HEK293 (cell line): ENCODE measurements at regions not wholly inside any gene's neighbourhood (a gene's known extent, or its start where the extent isn't known, plus 50 kb on each side); places are given as distances from the start of the nearest gene placed in this dataset.

ENCODE experiments used
- CTCF ChIA-PET: fragments of 350-600 bp; formaldehyde crosslinking; extraction: SDS; loops from one replicate; lab custom pipeline; 2021; ENCODE audit warnings: antibody characterized with exemption; lab: Yijun Ruan, JAX
- POLR2A ChIA-PET: fragments of 300-600 bp; formaldehyde crosslinking; extraction: SDS; loops from one replicate; lab custom pipeline; 2020; ENCODE audit warnings: antibody characterized with exemption, inconsistent platforms; lab: Yijun Ruan, JAX
- H3K27ac ChIP-seq: fragments of 200-500 bp; sonication (Bioruptor generic); 2 replicates; pipeline ENCODE4 v1.5.1; 2014; ENCODE audit warnings: low read depth, low read length, control low read depth, inconsistent platforms; ENCODE audit errors: extremely low read depth
- H3K36me3 ChIP-seq, 2 experiments: fragments of 200-500 bp in 1 of 2; sonication (Bioruptor generic) in 1 of 2; 1 replicate in 1 of 2; 2 replicates in 1 of 2; pipeline ENCODE4 v1.5.1; 2014 to 2017; ENCODE audit warnings: inconsistent platforms in 2 of 2, low read length in 2 of 2; ENCODE audit not compliant: control insufficient read depth in 2 of 2, insufficient read depth in 1 of 2
- H3K4me1 ChIP-seq: fragments of 200-500 bp; sonication (Bioruptor generic); 2 replicates; pipeline ENCODE4 v1.5.1; 2014; ENCODE audit warnings: mild to moderate bottlenecking, low read length, inconsistent platforms; ENCODE audit not compliant: control insufficient read depth, insufficient read depth
- H3K4me3 ChIP-seq: 2 replicates; pipeline ENCODE4 v1.5.1; 2011; ENCODE audit warnings: low read depth, mild to moderate bottlenecking, control low read depth, low read length, moderate library complexity
- H3K9me3 ChIP-seq: fragments of 200-500 bp; sonication (Bioruptor generic); 2 replicates; pipeline ENCODE4 v1.5.1; 2014; ENCODE audit warnings: low read depth, low read length, inconsistent platforms; ENCODE audit not compliant: control insufficient read depth, insufficient read depth
- EGR2 ChIP-seq: fragments of 450-650 bp; formaldehyde crosslinking; IDR thresholded peaks from 2 replicates; pipeline ENCODE4 v1.5.1; 2016; ENCODE audit warnings: low read depth, missing biosample characterization, missing genetic modification characterization
- REST ChIP-seq: fragments of 450-650 bp; formaldehyde crosslinking; IDR thresholded peaks from 2 replicates; pipeline ENCODE4 v1.5.1; 2016; ENCODE audit warnings: missing biosample characterization, missing genetic modification characterization
- ZBTB49 ChIP-seq: fragments of 450-650 bp; formaldehyde crosslinking; IDR thresholded peaks from 2 replicates; pipeline ENCODE4 v1.5.1; 2016; ENCODE audit warnings: missing biosample characterization, missing genetic modification characterization, low read depth
- ZEB2 ChIP-seq: fragments of 450-650 bp; formaldehyde crosslinking; IDR thresholded peaks from 2 replicates; pipeline ENCODE4 v1.5.1; 2016; ENCODE audit warnings: missing biosample characterization, missing genetic modification characterization
- ZNF132 ChIP-seq: fragments of 450-650 bp; formaldehyde crosslinking; IDR thresholded peaks from 2 replicates; pipeline ENCODE4 v1.5.1; 2017; ENCODE audit warnings: missing biosample characterization, missing genetic modification characterization, borderline replicate concordance
- ZNF133 ChIP-seq: fragments of 450-650 bp; formaldehyde crosslinking; IDR thresholded peaks from 2 replicates; pipeline ENCODE4 v1.5.1; 2016; ENCODE audit warnings: missing biosample characterization, missing genetic modification characterization
- ZNF155 ChIP-seq: fragments of 450-650 bp; formaldehyde crosslinking; IDR thresholded peaks from 2 replicates; pipeline ENCODE4 v1.5.1; 2016; ENCODE audit warnings: missing biosample characterization, missing genetic modification characterization
- ZNF292 ChIP-seq: fragments of 450-650 bp; formaldehyde crosslinking; IDR thresholded peaks from 2 replicates; pipeline ENCODE4 v1.5.1; 2016; ENCODE audit warnings: low read depth, missing biosample characterization, missing genetic modification characterization, borderline replicate concordance
- ZNF341 ChIP-seq: fragments of 450-650 bp; formaldehyde crosslinking; IDR thresholded peaks from 2 replicates; pipeline ENCODE4; 2016; ENCODE audit warnings: low read depth, missing biosample characterization, missing genetic modification characterization
- ZNF394 ChIP-seq: fragments of 450-650 bp; formaldehyde crosslinking; IDR thresholded peaks from 2 replicates; pipeline ENCODE4 v1.5.1; 2016; ENCODE audit warnings: missing biosample characterization, missing genetic modification characterization, mild to moderate bottlenecking, moderate library complexity, borderline replicate concordance
- ZNF398 ChIP-seq: fragments of 450-650 bp; formaldehyde crosslinking; IDR thresholded peaks from 2 replicates; pipeline ENCODE4 v1.5.1; 2017; ENCODE audit warnings: missing biosample characterization, missing genetic modification characterization
- ZNF426 ChIP-seq: fragments of 450-650 bp; formaldehyde crosslinking; IDR thresholded peaks from 2 replicates; pipeline ENCODE4 v1.5.1; 2017; ENCODE audit warnings: missing biosample characterization, missing genetic modification characterization, mild to moderate bottlenecking, inconsistent platforms, moderate library complexity
- ZNF473 ChIP-seq: fragments of 450-650 bp; formaldehyde crosslinking; IDR thresholded peaks from 2 replicates; pipeline ENCODE4 v1.5.1; 2017; ENCODE audit warnings: missing biosample characterization, missing genetic modification characterization
- ZNF558 ChIP-seq: fragments of 450-650 bp; formaldehyde crosslinking; IDR thresholded peaks from 2 replicates; pipeline ENCODE4 v1.5.1; 2016; ENCODE audit warnings: missing biosample characterization, missing genetic modification characterization
- ZNF596 ChIP-seq: fragments of 450-650 bp; IDR thresholded peaks from 2 replicates; pipeline ENCODE4 v1.5.0; 2018; ENCODE audit warnings: missing biosample characterization, mild to moderate bottlenecking, missing genetic modification characterization, moderate library complexity
- ZNF621 ChIP-seq: fragments of 450-650 bp; formaldehyde crosslinking; IDR thresholded peaks from 2 replicates; pipeline ENCODE4 v1.5.1; 2017; ENCODE audit warnings: missing biosample characterization, missing genetic modification characterization
- ZNF692 ChIP-seq: fragments of 450-650 bp; formaldehyde crosslinking; IDR thresholded peaks from 2 replicates; pipeline ENCODE4 v1.5.1; 2016; ENCODE audit warnings: missing biosample characterization, missing genetic modification characterization
- ZNF791 ChIP-seq: fragments of 450-650 bp; formaldehyde crosslinking; IDR thresholded peaks from 2 replicates; pipeline ENCODE4 v1.5.1; 2016; ENCODE audit warnings: missing biosample characterization, missing genetic modification characterization
- ZSCAN30 ChIP-seq: fragments of 450-650 bp; IDR thresholded peaks from 2 replicates; pipeline ENCODE4 v1.5.1; 2018; ENCODE audit warnings: missing biosample characterization, mild to moderate bottlenecking, missing genetic modification characterization, moderate library complexity
- TF ChIP-seq, protein P1 (sequence below): fragments of 450-650 bp; formaldehyde crosslinking; IDR thresholded peaks from 2 replicates; pipeline ENCODE4 v1.5.1; 2016; ENCODE audit warnings: missing biosample characterization, missing genetic modification characterization

DNA sequence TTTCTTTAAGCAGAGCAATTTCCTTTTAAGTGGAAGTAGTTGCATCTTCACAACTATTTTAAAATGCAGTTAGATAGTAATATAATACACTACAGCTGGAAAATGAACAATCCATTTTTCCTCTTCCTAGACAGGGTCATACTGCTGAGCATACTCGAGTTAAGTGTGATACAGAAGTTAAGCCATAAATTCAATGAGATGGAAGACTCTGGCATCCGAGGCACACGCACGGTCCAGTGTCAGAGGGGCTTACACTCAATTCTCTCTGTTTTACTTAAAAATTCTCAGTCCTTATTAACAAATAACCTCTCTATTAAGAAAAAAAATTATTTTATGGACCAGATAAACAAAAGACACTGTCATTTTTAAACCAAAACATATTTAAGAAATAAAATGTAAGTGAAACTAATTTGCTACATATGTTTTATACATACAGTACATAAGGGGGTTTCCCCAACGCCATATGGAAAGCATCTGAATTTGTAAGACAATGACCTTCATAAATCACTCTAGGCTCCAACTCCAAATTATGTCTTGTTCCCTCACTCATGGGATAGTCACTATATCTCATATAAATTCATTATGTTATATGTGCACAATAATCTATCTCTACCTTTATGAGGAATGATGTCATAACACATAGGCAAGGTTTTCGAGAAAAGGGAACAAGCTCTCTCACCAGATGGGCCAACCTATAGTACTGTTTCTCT is 315.3 kb downstream of the PAPSS1 start:
- CTCF ChIA-PET: no interaction called here
- H3K4me1 ChIP-seq: no peaks in the 10 kb centered on the region
- POLR2A ChIA-PET: no interaction called here
- H3K27ac ChIP-seq: no peak overlapping the region
- no peaks in the 10 kb centered on the region for H3K36me3 ChIP-seq
- no peaks in the 10 kb centered on the region for H3K9me3 ChIP-seq
- H3K4me3 ChIP-seq: no peak overlapping the region
- TF ChIP-seq, protein P1, sequence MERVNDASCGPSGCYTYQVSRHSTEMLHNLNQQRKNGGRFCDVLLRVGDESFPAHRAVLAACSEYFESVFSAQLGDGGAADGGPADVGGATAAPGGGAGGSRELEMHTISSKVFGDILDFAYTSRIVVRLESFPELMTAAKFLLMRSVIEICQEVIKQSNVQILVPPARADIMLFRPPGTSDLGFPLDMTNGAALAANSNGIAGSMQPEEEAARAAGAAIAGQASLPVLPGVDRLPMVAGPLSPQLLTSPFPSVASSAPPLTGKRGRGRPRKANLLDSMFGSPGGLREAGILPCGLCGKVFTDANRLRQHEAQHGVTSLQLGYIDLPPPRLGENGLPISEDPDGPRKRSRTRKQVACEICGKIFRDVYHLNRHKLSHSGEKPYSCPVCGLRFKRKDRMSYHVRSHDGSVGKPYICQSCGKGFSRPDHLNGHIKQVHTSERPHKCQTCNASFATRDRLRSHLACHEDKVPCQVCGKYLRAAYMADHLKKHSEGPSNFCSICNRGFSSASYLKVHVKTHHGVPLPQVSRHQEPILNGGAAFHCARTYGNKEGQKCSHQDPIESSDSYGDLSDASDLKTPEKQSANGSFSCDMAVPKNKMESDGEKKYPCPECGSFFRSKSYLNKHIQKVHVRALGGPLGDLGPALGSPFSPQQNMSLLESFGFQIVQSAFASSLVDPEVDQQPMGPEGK (tag by site-specific recombination): no peak
- TF ChIP-seq ZNF155 (no peak), ZNF558 (no peak), ZNF133 (tag by site-specific recombination) (no peak), ZNF394 (tag by site-specific recombination) (no peak), ZNF292 (no peak), ZEB2 (tag by site-specific recombination) (no peak), ZNF132 (tag by site-specific recombination) (no peak), ZNF692 (tag by site-specific recombination) (no peak), ZNF473 (tag by site-specific recombination) (no peak), ZNF426 (tag by site-specific recombination) (no peak), ZNF341 (tag by site-specific recombination) (no peak), ZSCAN30 (tag by site-specific recombination) (no peak), ZNF596 (tag by site-specific recombination) (no peak), ZNF398 (no peak)
- TF ChIP-seq, all 188 proteins: peak for 0

- CTCF ChIA-PET: no interaction called here
- POLR2A ChIA-PET: no interaction called here
Measured at GRCh38 chr4:107402291-107402690, 317.7 kb downstream of the PAPSS1 start.

More at GRCh38 chr4:107402291-107402690, 317.7 kb downstream of the PAPSS1 start:
- H3K27ac ChIP-seq: no peak overlapping the region
- no peaks in the 10 kb centered on the region for H3K9me3 ChIP-seq
- H3K4me1 ChIP-seq: no peaks in the 10 kb centered on the region
- TF ChIP-seq ZNF621 (tag by site-specific recombination) (no peak), REST (tag by site-specific recombination) (no peak), ZNF791 (tag by site-specific recombination) (no peak), EGR2 (tag by site-specific recombination) (no peak), ZBTB49 (tag by site-specific recombination) (no peak), ZNF394 (tag by site-specific recombination) (no peak)
- H3K36me3 ChIP-seq: no peaks in the 10 kb centered on the region
- no peak overlapping the region for H3K4me3 ChIP-seq
